ENCODE measurements at regions not wholly inside any gene's neighbourhood (a gene's known extent, or its start where the extent isn't known, plus 50 kb on each side); places are given as distances from the start of the nearest gene placed in this dataset.

DNA sequence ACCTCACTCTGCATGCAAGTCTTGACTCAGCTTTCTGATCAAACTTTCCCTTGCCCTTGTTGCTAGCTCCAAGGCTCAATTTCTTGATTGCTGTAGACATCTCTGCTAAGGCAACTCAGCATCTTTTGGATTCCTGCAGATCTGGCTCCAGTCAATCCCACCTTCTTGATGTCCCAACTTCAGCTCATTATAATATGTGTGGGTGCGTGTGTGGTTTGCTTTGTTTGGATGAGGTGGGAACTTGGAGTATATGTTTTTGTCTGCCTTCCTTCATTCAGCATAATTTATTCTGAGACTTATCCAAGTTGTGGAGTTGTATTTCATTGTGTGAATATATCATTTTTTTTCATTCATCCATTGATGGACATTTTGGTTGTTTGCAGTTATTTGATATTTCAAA is 364.8 kb upstream of the IGFBP3 start:
- intact Hi-C loops (cut with DNase I), result no loop called here
- Histone ChIP-seq H3K27ac (no peak overlapping the region), H3K9me3 (no peaks in the 10 kb centered on the region), H3K36me3 (no peaks in the 10 kb centered on the region), H3K4me3 (no peak overlapping the region), H3K27me3 (no peaks in the 10 kb centered on the region), H3K4me1 (no peaks in the 10 kb centered on the region)
- TF ChIP-seq, protein P1, sequence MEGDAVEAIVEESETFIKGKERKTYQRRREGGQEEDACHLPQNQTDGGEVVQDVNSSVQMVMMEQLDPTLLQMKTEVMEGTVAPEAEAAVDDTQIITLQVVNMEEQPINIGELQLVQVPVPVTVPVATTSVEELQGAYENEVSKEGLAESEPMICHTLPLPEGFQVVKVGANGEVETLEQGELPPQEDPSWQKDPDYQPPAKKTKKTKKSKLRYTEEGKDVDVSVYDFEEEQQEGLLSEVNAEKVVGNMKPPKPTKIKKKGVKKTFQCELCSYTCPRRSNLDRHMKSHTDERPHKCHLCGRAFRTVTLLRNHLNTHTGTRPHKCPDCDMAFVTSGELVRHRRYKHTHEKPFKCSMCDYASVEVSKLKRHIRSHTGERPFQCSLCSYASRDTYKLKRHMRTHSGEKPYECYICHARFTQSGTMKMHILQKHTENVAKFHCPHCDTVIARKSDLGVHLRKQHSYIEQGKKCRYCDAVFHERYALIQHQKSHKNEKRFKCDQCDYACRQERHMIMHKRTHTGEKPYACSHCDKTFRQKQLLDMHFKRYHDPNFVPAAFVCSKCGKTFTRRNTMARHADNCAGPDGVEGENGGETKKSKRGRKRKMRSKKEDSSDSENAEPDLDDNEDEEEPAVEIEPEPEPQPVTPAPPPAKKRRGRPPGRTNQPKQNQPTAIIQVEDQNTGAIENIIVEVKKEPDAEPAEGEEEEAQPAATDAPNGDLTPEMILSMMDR (IDR thresholded peaks at IDR 0.05), result no peak
- DNase-seq, result no peak
- no peak for ATAC-seq

DNA sequence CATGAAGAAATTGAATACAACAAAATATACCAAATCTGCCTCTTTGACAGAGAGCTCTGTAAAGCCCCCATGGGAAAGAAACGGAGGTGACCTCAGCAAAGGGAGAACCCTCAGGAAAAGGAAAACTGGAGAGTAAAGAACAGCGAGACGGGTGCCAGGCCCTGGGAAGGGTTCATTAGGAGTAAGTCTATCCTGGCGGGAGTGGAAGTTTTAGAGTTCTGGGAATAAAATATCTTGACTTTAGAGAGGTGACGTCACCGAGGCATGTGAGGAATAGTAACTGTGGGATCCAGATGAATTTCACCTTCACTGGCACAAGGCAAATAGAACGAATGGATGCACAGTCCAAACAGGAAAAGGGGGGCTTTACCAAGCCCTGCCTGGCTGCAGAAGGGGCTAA is 362.8 kb upstream of the IGFBP3 start:
- Histone ChIP-seq H3K27ac (no peak overlapping the region), H3K27me3 (no peaks in the 10 kb centered on the region), H3K36me3 (no peaks in the 10 kb centered on the region), H3K4me1 (no peaks in the 10 kb centered on the region), H3K4me3 (no peak overlapping the region), H3K9me3 (no peaks in the 10 kb centered on the region)
- intact Hi-C loops (cut with DNase I), result no loop called here
- ATAC-seq (no peak), DNase-seq (no peak)
- TF ChIP-seq, protein P1 (IDR thresholded peaks at IDR 0.05), result no peak

DNA sequence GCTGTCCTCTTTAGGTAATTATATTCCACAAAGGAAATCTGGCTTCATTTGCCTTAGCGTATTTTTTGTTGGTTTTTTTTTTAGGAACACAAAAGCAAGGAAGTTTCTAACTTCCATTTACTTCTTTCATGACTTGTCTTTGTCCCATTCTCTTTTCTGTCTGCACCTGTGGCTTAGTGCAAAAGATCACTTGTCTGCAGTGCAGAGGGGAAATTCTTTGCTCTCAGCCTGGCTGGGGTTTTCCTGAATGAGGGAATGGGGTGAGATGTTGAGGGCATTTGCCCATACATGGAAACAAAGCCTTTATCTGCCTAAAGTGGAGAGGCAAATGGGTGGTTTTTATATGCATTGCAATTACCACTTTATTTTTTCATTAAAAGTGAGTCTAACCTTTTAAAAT is 361.1 kb upstream of the IGFBP3 start:
- H3K36me3 ChIP-seq, result no peaks in the 10 kb centered on the region
- H3K9me3 ChIP-seq, result peaks cover 0 to 2% of the 10 kb centered on the region in 2 donors
- ATAC-seq (no peak), DNase-seq (no peak)
- TF ChIP-seq, protein P1 (IDR thresholded peaks at IDR 0.05), result no peak
- H3K27me3 ChIP-seq, result no peaks in the 10 kb centered on the region
- H3K4me1 ChIP-seq, result no peaks in the 10 kb centered on the region
- H3K4me3 ChIP-seq, result no peak overlapping the region
- no peak overlapping the region for H3K27ac ChIP-seq
- intact Hi-C loops (cut with DNase I), result no loop called here

DNA sequence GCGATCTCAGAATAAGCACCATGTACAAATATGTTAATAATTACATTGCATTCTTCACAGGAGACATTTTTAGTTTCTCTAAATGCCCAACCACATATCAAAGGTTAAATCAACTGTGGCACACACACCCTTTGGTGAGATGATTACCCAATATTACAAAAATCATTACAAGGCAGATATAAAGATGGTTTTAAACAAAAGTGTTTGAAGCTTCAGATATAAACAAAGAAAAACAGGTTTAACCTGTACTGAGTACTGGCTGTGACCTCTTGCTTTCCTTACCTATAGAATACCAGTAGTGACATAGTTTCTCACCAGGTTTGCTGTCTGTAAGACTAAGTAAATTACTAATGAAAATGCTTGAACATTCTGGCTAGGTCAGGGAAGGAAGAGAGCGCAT is 360.0 kb upstream of the IGFBP3 start:
- Histone ChIP-seq H3K9me3 (peaks cover 0 to 2% of the 10 kb centered on the region in 2 donors), H3K27me3 (no peaks in the 10 kb centered on the region), H3K36me3 (no peaks in the 10 kb centered on the region), H3K27ac (no peak overlapping the region), H3K4me3 (no peak overlapping the region), H3K4me1 (no peaks in the 10 kb centered on the region)
- DNase-seq (no peak), ATAC-seq (no peak)
- TF ChIP-seq, protein P1 (IDR thresholded peaks at IDR 0.05), result no peak
- intact Hi-C loops (cut with DNase I), result no loop called here

DNA sequence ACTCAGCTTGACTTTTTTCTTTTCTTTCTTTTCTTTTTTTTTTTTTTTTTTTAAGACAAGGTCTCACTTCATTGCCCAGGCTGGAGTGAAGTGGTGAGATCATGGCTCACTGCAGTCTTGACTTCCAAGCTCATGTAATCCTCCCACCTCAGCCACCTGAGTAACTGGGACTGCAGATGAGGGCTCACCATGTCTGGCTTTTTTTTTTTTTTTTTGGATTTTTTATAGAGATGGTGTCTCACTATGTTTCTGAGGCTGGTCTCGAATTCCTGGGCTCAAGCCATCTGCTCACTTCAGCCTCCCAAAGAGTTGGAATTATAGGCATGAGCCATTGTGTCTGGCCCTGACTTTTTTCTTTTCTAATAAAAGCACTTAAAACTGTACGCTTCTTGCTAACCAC is 358.2 kb upstream of the IGFBP3 start:
- DNase-seq (no peak), ATAC-seq (no peak)
- Histone ChIP-seq H3K9me3 (peaks cover 0 to 2% of the 10 kb centered on the region in 2 donors), H3K4me3 (no peak overlapping the region), H3K27ac (no peak overlapping the region), H3K27me3 (no peaks in the 10 kb centered on the region), H3K36me3 (no peaks in the 10 kb centered on the region), H3K4me1 (no peaks in the 10 kb centered on the region)
- intact Hi-C loops (cut with DNase I), result no loop called here
- TF ChIP-seq, protein P1 (IDR thresholded peaks at IDR 0.05), result no peak

Data from left lung (tissue), 4 donors.